ENCODE measurements at regions not wholly inside any gene's neighbourhood (a gene's known extent, or its start where the extent isn't known, plus 50 kb on each side); places are given as distances from the start of the nearest gene placed in this dataset.
"Not testable (repeated sequence)": the region's sequence is repeated elsewhere in the genome, so short reads cannot be mapped to it uniquely, and the experiment has no call there.

- Histone ChIP-seq H3K27me3 (replicated peaks; ENCODE audit: control insufficient read depth, insufficient read depth, low read length) (no peaks in the 10 kb centered on the region), H3K9me3 (ENCODE audit: control insufficient read depth, low read length) (peaks cover 3% of the 10 kb centered on the region), H3K4me1 (ENCODE audit: control insufficient read depth, insufficient read depth, low read length) (no peaks in the 10 kb centered on the region), H3K4me3 (ENCODE audit: low read length) (no peak overlapping the region), H3K36me3 (ENCODE audit: control insufficient read depth, insufficient read depth, low read length, severe bottlenecking) (no peaks in the 10 kb centered on the region), H3K9ac (ENCODE audit: low read length) (no peak overlapping the region)
- no peak for DNase-seq (ENCODE audit: low read depth)
These were observed 116.6 kb downstream of the SHOX start for GRCh38 chrX:747176-747575.

- no peak for DNase-seq (ENCODE audit: low read depth)
- no peaks in the 10 kb centered on the region for H3K27me3 ChIP-seq (replicated peaks; ENCODE audit: control insufficient read depth, insufficient read depth, low read length)
- no peak overlapping the region for H3K9ac ChIP-seq (ENCODE audit: low read length)
- no peak overlapping the region for H3K4me3 ChIP-seq (ENCODE audit: low read length)
- peaks cover 3% of the 10 kb centered on the region for H3K9me3 ChIP-seq (ENCODE audit: control insufficient read depth, low read length)
- no peaks in the 10 kb centered on the region for H3K4me1 ChIP-seq (ENCODE audit: control insufficient read depth, insufficient read depth, low read length)
- no peaks in the 10 kb centered on the region for H3K36me3 ChIP-seq (ENCODE audit: control insufficient read depth, insufficient read depth, low read length, severe bottlenecking)
These were observed 109.0 kb downstream of the SHOX start for GRCh38 chrX:739611-740010.

- H3K36me3 ChIP-seq (ENCODE audit: control insufficient read depth, insufficient read depth, low read length, severe bottlenecking); DNase-seq (ENCODE audit: low read depth); H3K9ac ChIP-seq (ENCODE audit: low read length); H3K27me3 ChIP-seq (replicated peaks; ENCODE audit: control insufficient read depth, insufficient read depth, low read length); H3K4me3 ChIP-seq (ENCODE audit: low read length); H3K4me1 ChIP-seq (ENCODE audit: control insufficient read depth, insufficient read depth, low read length); H3K9me3 ChIP-seq (ENCODE audit: control insufficient read depth, low read length): not testable (repeated sequence)
These were observed 106.4 kb downstream of the SHOX start for GRCh38 chrX:737021-737420.

DNA sequence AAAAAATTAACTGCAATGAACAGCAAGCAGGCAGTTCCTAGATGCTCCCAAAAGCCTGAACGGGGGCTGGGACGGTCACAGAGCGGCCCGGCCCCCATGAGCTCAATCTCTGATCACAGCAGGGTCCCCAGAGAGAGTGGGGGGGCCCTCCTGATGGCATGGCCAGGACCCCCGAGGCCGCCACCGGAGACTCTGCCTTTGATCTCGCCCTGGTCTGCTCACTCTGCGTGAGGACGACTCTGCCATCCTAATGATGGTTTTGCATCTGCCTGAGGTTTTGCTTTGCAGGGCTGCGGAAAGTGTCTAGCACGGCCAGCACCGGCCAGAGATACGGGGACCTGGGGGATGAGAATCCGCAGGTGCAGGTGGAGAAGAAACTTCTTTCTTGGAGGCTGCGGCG lies 103.8 kb downstream of the SHOX start:
- Histone ChIP-seq H3K9ac (ENCODE audit: low read length) (no peak overlapping the region), H3K4me1 (ENCODE audit: control insufficient read depth, insufficient read depth, low read length) (no peaks in the 10 kb centered on the region), H3K4me3 (ENCODE audit: low read length) (no peak overlapping the region), H3K27me3 (replicated peaks; ENCODE audit: control insufficient read depth, insufficient read depth, low read length) (no peaks in the 10 kb centered on the region), H3K9me3 (ENCODE audit: control insufficient read depth, low read length) (no peaks in the 10 kb centered on the region), H3K36me3 (ENCODE audit: control insufficient read depth, insufficient read depth, low read length, severe bottlenecking) (no peaks in the 10 kb centered on the region)
- DNase-seq (ENCODE audit: low read depth) = no peak

DNA sequence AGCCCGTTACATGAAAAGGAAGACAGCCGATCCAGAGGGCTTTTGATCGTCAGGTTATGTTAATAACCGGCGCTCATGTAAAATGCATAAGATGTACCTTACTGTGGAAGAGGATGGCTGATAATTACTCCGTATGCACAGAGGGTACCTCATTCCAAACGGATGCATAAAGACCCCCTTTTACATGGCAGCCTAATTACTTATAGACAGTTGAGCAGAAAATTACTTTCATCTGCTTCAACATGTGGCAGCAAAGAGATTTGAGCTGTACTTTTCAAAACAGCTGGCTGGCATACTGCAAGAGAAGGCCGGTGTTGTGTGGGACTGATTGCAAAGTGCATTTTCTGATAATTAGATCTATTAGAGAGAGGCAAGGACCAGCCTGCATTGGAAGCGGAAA lies 103.4 kb downstream of the SHOX start:
- DNase-seq (ENCODE audit: low read depth) = no peak
- no peaks in the 10 kb centered on the region for H3K27me3 ChIP-seq (replicated peaks; ENCODE audit: control insufficient read depth, insufficient read depth, low read length)
- H3K4me1 ChIP-seq (ENCODE audit: control insufficient read depth, insufficient read depth, low read length) = no peaks in the 10 kb centered on the region

GRCh38 chrX:729583-730409 lies 99.2 kb downstream of the SHOX start:
- Histone ChIP-seq H3K4me1 (ENCODE audit: control insufficient read depth, insufficient read depth, low read length) (no peaks in the 10 kb centered on the region), H3K4me3 (ENCODE audit: low read length) (no peak overlapping the region), H3K9me3 (ENCODE audit: control insufficient read depth, low read length) (no peaks in the 10 kb centered on the region), H3K27me3 (replicated peaks; ENCODE audit: control insufficient read depth, insufficient read depth, low read length) (no peaks in the 10 kb centered on the region), H3K36me3 (ENCODE audit: control insufficient read depth, insufficient read depth, low read length, severe bottlenecking) (no peaks in the 10 kb centered on the region), H3K9ac (ENCODE audit: low read length) (no peak overlapping the region)
- DNase-seq (ENCODE audit: low read depth) = no peak

More for the DNA sequence above, 103.4 kb downstream of the SHOX start:
- no peak overlapping the region for H3K9ac ChIP-seq (ENCODE audit: low read length)
- no peaks in the 10 kb centered on the region for H3K9me3 ChIP-seq (ENCODE audit: control insufficient read depth, low read length)
- no peak overlapping the region for H3K4me3 ChIP-seq (ENCODE audit: low read length)
- H3K36me3 ChIP-seq (ENCODE audit: control insufficient read depth, insufficient read depth, low read length, severe bottlenecking) = no peaks in the 10 kb centered on the region

- H3K4me1 ChIP-seq (ENCODE audit: control insufficient read depth, insufficient read depth, low read length); H3K9ac ChIP-seq (ENCODE audit: low read length); DNase-seq (ENCODE audit: low read depth); H3K4me3 ChIP-seq (ENCODE audit: low read length); H3K36me3 ChIP-seq (ENCODE audit: control insufficient read depth, insufficient read depth, low read length, severe bottlenecking); H3K27me3 ChIP-seq (replicated peaks; ENCODE audit: control insufficient read depth, insufficient read depth, low read length); H3K9me3 ChIP-seq (ENCODE audit: control insufficient read depth, low read length): not testable (repeated sequence)
These were observed 98.5 kb downstream of the SHOX start for GRCh38 chrX:729101-729500.

DNA sequence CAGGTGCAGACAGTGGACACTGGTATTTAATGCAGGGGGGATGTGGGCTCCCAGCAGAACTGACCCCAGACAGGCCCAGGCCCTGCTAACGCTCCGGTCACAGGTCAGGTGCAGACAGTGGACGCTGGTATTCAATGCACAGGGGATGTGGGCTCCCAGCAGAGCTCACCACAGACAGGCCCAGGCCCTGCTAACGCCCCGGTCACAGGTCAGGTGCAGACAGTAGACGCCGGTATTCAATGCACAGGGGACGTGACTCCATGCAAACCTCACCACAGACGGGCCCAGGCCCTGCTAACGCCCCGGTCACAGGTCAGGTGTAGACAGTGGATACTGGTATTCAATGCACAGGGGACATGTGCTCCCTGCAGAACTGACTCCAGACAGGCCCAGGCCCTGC lies 98.0 kb downstream of the SHOX start:
- not testable (repeated sequence) for H3K4me1 ChIP-seq (ENCODE audit: control insufficient read depth, insufficient read depth, low read length); H3K4me3 ChIP-seq (ENCODE audit: low read length); DNase-seq (ENCODE audit: low read depth); H3K27me3 ChIP-seq (replicated peaks; ENCODE audit: control insufficient read depth, insufficient read depth, low read length); H3K36me3 ChIP-seq (ENCODE audit: control insufficient read depth, insufficient read depth, low read length, severe bottlenecking); H3K9ac ChIP-seq (ENCODE audit: low read length); H3K9me3 ChIP-seq (ENCODE audit: control insufficient read depth, low read length)

GRCh38 chrX:727738-728621 lies 97.4 kb downstream of the SHOX start:
- no peak for DNase-seq (ENCODE audit: low read depth)
- Histone ChIP-seq H3K9me3 (ENCODE audit: control insufficient read depth, low read length) (peaks cover 7% of the 10 kb centered on the region), H3K4me3 (ENCODE audit: low read length) (no peak overlapping the region), H3K9ac (ENCODE audit: low read length) (no peak overlapping the region), H3K36me3 (ENCODE audit: control insufficient read depth, insufficient read depth, low read length, severe bottlenecking) (no peaks in the 10 kb centered on the region), H3K4me1 (ENCODE audit: control insufficient read depth, insufficient read depth, low read length) (no peaks in the 10 kb centered on the region), H3K27me3 (replicated peaks; ENCODE audit: control insufficient read depth, insufficient read depth, low read length) (no peaks in the 10 kb centered on the region)

GRCh38 chrX:725971-726370 lies 95.4 kb downstream of the SHOX start:
- no peak overlapping the region for H3K4me3 ChIP-seq (ENCODE audit: low read length)
- peaks cover 7% of the 10 kb centered on the region for H3K9me3 ChIP-seq (ENCODE audit: control insufficient read depth, low read length)
- H3K27me3 ChIP-seq (replicated peaks; ENCODE audit: control insufficient read depth, insufficient read depth, low read length) = no peaks in the 10 kb centered on the region
- H3K36me3 ChIP-seq (ENCODE audit: control insufficient read depth, insufficient read depth, low read length, severe bottlenecking) = no peaks in the 10 kb centered on the region
- no peak overlapping the region for H3K9ac ChIP-seq (ENCODE audit: low read length)
- H3K4me1 ChIP-seq (ENCODE audit: control insufficient read depth, insufficient read depth, low read length) = no peaks in the 10 kb centered on the region
- DNase-seq (ENCODE audit: low read depth) = no peak

- Histone ChIP-seq H3K36me3 (ENCODE audit: control insufficient read depth, insufficient read depth, low read length, severe bottlenecking) (no peaks in the 10 kb centered on the region), H3K9ac (ENCODE audit: low read length) (no peak overlapping the region), H3K27me3 (replicated peaks; ENCODE audit: control insufficient read depth, insufficient read depth, low read length) (no peaks in the 10 kb centered on the region), H3K9me3 (ENCODE audit: control insufficient read depth, low read length) (peaks cover 7% of the 10 kb centered on the region), H3K4me1 (ENCODE audit: control insufficient read depth, insufficient read depth, low read length) (no peaks in the 10 kb centered on the region), H3K4me3 (ENCODE audit: low read length) (no peak overlapping the region)
- no peak for DNase-seq (ENCODE audit: low read depth)
These were observed 93.7 kb downstream of the SHOX start for GRCh38 chrX:724256-724655.
